ENCODE measurements at regions not wholly inside any gene's neighbourhood (a gene's known extent, or its start where the extent isn't known, plus 50 kb on each side); places are given as distances from the start of the nearest gene placed in this dataset.

DNA sequence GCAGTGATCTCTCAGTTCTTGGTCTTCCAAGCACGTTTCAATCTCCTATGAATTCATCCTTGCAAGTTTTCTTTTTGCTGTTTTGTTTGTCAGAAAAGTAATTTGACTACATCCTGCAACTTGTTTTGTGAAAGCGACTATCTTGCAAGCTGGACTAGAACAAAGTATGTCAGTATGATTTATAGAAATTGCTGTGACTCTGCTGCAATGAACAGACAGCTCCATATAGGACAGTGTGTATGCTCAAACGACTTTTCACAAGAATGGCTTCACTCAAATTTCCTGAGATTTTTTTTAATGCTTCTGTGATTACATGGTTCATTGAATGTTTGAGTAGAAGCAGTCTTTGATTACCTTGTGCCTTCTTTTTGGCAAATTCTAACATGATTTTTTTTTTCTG lies 123.5 kb upstream of the TRHDE start:
- no peak for ATAC-seq
- TF ChIP-seq TCF4 (CRISPR knock-in tag; IDR thresholded peaks at IDR 0.05; ENCODE audit: borderline replicate concordance) = no peak
- TF ChIP-seq PPARA (CRISPR knock-in tag; IDR thresholded peaks at IDR 0.05; ENCODE audit: borderline replicate concordance) = no peak
- TF ChIP-seq TOX (CRISPR knock-in tag; IDR thresholded peaks at IDR 0.05; ENCODE audit: borderline replicate concordance) = no peak
- no peak for TF ChIP-seq ISL1 (CRISPR knock-in tag; IDR thresholded peaks at IDR 0.05)
- TF ChIP-seq ZNF70 (CRISPR knock-in tag; IDR thresholded peaks at IDR 0.05) = no peak
- TF ChIP-seq, protein P1, sequence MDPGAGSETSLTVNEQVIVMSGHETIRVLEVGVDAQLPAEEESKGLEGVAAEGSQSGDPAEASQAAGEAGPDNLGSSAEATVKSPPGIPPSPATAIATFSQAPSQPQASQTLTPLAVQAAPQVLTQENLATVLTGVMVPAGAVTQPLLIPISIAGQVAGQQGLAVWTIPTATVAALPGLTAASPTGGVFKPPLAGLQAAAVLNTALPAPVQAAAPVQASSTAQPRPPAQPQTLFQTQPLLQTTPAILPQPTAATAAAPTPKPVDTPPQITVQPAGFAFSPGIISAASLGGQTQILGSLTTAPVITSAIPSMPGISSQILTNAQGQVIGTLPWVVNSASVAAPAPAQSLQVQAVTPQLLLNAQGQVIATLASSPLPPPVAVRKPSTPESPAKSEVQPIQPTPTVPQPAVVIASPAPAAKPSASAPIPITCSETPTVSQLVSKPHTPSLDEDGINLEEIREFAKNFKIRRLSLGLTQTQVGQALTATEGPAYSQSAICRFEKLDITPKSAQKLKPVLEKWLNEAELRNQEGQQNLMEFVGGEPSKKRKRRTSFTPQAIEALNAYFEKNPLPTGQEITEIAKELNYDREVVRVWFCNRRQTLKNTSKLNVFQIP (CRISPR knock-in tag; IDR thresholded peaks at IDR 0.05; ENCODE audit: borderline replicate concordance, low read depth) = no peak
- no peak for TF ChIP-seq ESRRG (CRISPR knock-in tag; IDR thresholded peaks at IDR 0.05)
- no peak for TF ChIP-seq ARNTL (CRISPR knock-in tag; IDR thresholded peaks at IDR 0.05; ENCODE audit: borderline replicate concordance, low read depth)
- no peak for TF ChIP-seq RARB (CRISPR knock-in tag; IDR thresholded peaks at IDR 0.05)
- TF ChIP-seq ZFP3 (CRISPR knock-in tag; IDR thresholded peaks at IDR 0.05) = no peak
- TF ChIP-seq GLIS3 (CRISPR knock-in tag; IDR thresholded peaks at IDR 0.05) = no peak
- TF ChIP-seq, protein P2, sequence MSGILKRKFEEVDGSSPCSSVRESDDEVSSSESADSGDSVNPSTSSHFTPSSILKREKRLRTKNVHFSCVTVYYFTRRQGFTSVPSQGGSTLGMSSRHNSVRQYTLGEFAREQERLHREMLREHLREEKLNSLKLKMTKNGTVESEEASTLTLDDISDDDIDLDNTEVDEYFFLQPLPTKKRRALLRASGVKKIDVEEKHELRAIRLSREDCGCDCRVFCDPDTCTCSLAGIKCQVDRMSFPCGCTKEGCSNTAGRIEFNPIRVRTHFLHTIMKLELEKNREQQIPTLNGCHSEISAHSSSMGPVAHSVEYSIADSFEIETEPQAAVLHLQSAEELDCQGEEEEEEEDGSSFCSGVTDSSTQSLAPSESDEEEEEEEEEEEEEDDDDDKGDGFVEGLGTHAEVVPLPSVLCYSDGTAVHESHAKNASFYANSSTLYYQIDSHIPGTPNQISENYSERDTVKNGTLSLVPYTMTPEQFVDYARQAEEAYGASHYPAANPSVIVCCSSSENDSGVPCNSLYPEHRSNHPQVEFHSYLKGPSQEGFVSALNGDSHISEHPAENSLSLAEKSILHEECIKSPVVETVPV (CRISPR knock-in tag; IDR thresholded peaks at IDR 0.05) = no peak
- no peak for TF ChIP-seq SNAI2 (CRISPR knock-in tag; IDR thresholded peaks at IDR 0.05)
- TF ChIP-seq, protein P3, sequence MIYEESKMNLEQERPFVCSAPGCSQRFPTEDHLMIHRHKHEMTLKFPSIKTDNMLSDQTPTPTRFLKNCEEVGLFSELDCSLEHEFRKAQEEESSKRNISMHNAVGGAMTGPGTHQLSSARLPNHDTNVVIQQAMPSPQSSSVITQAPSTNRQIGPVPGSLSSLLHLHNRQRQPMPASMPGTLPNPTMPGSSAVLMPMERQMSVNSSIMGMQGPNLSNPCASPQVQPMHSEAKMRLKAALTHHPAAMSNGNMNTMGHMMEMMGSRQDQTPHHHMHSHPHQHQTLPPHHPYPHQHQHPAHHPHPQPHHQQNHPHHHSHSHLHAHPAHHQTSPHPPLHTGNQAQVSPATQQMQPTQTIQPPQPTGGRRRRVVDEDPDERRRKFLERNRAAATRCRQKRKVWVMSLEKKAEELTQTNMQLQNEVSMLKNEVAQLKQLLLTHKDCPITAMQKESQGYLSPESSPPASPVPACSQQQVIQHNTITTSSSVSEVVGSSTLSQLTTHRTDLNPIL (CRISPR knock-in tag; IDR thresholded peaks at IDR 0.05; ENCODE audit: low read depth) = no peak
- no peak for TF ChIP-seq ZFP30 (CRISPR knock-in tag; IDR thresholded peaks at IDR 0.05)
- TF ChIP-seq, protein P4, sequence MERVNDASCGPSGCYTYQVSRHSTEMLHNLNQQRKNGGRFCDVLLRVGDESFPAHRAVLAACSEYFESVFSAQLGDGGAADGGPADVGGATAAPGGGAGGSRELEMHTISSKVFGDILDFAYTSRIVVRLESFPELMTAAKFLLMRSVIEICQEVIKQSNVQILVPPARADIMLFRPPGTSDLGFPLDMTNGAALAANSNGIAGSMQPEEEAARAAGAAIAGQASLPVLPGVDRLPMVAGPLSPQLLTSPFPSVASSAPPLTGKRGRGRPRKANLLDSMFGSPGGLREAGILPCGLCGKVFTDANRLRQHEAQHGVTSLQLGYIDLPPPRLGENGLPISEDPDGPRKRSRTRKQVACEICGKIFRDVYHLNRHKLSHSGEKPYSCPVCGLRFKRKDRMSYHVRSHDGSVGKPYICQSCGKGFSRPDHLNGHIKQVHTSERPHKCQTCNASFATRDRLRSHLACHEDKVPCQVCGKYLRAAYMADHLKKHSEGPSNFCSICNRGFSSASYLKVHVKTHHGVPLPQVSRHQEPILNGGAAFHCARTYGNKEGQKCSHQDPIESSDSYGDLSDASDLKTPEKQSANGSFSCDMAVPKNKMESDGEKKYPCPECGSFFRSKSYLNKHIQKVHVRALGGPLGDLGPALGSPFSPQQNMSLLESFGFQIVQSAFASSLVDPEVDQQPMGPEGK (CRISPR knock-in tag; IDR thresholded peaks at IDR 0.05; ENCODE audit: borderline replicate concordance) = no peak
- TF ChIP-seq, protein P5, sequence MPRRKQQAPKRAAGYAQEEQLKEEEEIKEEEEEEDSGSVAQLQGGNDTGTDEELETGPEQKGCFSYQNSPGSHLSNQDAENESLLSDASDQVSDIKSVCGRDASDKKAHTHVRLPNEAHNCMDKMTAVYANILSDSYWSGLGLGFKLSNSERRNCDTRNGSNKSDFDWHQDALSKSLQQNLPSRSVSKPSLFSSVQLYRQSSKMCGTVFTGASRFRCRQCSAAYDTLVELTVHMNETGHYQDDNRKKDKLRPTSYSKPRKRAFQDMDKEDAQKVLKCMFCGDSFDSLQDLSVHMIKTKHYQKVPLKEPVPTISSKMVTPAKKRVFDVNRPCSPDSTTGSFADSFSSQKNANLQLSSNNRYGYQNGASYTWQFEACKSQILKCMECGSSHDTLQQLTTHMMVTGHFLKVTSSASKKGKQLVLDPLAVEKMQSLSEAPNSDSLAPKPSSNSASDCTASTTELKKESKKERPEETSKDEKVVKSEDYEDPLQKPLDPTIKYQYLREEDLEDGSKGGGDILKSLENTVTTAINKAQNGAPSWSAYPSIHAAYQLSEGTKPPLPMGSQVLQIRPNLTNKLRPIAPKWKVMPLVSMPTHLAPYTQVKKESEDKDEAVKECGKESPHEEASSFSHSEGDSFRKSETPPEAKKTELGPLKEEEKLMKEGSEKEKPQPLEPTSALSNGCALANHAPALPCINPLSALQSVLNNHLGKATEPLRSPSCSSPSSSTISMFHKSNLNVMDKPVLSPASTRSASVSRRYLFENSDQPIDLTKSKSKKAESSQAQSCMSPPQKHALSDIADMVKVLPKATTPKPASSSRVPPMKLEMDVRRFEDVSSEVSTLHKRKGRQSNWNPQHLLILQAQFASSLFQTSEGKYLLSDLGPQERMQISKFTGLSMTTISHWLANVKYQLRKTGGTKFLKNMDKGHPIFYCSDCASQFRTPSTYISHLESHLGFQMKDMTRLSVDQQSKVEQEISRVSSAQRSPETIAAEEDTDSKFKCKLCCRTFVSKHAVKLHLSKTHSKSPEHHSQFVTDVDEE (CRISPR knock-in tag; IDR thresholded peaks at IDR 0.05) = no peak

DNA sequence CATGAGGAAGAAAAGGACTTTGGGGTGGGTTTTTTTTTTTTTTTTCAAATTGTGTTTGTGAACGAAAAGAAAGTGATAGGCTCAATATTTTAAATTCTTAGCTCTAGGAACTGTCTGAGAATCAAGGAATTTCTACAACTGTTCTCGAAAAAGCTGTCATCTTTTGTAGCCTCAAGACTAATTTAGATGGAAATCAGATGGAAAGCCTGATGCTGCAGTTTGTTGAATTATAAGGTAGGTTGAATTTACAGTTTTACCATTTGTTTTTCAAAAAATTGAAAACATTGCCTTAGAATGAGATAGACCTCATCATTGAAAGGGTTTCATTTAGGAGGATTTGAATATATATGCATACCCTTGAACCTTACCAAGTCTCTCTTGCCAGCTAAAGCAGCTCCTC lies 109.3 kb upstream of the TRHDE start:
- TF ChIP-seq GLIS3 (CRISPR knock-in tag; IDR thresholded peaks at IDR 0.05) = no peak
- no peak for TF ChIP-seq TCF4 (CRISPR knock-in tag; IDR thresholded peaks at IDR 0.05; ENCODE audit: borderline replicate concordance)
- TF ChIP-seq, protein P2 (CRISPR knock-in tag; IDR thresholded peaks at IDR 0.05) = no peak
- TF ChIP-seq ZNF8 (CRISPR knock-in tag; IDR thresholded peaks at IDR 0.05) = no peak
- no peak for TF ChIP-seq CSDC2 (CRISPR knock-in tag; IDR thresholded peaks at IDR 0.05)
- TF ChIP-seq, protein P3 (CRISPR knock-in tag; IDR thresholded peaks at IDR 0.05; ENCODE audit: low read depth) = no peak
- TF ChIP-seq ZNF565 (CRISPR knock-in tag; conservative IDR thresholded peaks at IDR 0.05; ENCODE audit: low read depth) = no peak
- no peak for TF ChIP-seq OSR1 (CRISPR knock-in tag; IDR thresholded peaks at IDR 0.05)
- TF ChIP-seq ZFP30 (CRISPR knock-in tag; IDR thresholded peaks at IDR 0.05) = no peak

More for the DNA sequence above, 109.3 kb upstream of the TRHDE start:
- ATAC-seq = no peak
